GM12892 (cell line): ENCODE measurements at regions not wholly inside any gene's neighbourhood (a gene's known extent, or its start where the extent isn't known, plus 50 kb on each side); places are given as distances from the start of the nearest gene placed in this dataset.

Experiments
- POLR2A ChIP-seq: IDR thresholded peaks from 2 replicates; pipeline ENCODE4 v1.6.1; 2011; ENCODE audit warnings: low read depth, low read length, control low read depth
- POLR2AphosphoS5 ChIP-seq: IDR thresholded peaks from 2 replicates; pipeline ENCODE4 v1.6.1; 2011; ENCODE audit warnings: low read depth, low read length, control low read depth
- TAF1 ChIP-seq: IDR thresholded peaks from 2 replicates; pipeline ENCODE4 v1.6.1; 2011; ENCODE audit warnings: low read depth, mild to moderate bottlenecking, control low read depth, low read length, borderline replicate concordance

DNA sequence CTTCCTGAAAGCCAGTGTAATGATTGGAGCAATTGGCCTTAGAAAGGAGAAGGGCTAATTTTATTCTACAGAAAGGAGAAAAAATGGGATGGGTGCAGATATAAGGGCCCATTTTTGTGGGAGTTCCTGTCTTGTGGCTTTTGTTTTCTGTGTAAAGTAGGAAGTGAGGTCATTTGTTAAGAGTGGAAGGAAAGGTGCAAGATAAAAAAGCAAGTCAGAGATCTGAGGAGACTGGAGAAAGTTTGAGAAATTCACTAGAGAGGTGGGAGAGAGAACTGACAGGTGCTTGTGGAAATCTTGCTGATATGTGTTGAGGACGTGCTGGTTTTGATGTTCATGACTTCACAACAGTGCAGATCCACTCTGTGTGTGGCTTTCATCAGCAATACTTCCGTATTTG, 349.4 kb downstream of the DLEU7 start:
- TF ChIP-seq POLR2A (no peak), POLR2AphosphoS5 (no peak), TAF1 (no peak)
